Skin of body (tissue), 1 donor: ENCODE measurements at regions not wholly inside any gene's neighbourhood (a gene's known extent, or its start where the extent isn't known, plus 50 kb on each side); places are given as distances from the start of the nearest gene placed in this dataset.
A peak's percentile ranks its signal among the peaks of the same experiment; 100 is the strongest.

Experiments
- DNase-seq: peaks from one replicate; lab custom pipeline; 2025; lab: John Stamatoyannopoulos, UW

- DNase-seq: no peak
Measured at GRCh38 chr11:112511271-112511670, 250.6 kb upstream of the PLET1 start.

GRCh38 chr11:112511911-112512310 is 251.3 kb upstream of the PLET1 start:
- DNase-seq: no peak

- no peak for DNase-seq
Measured at GRCh38 chr11:112513417-112513816, 252.8 kb upstream of the PLET1 start.

- DNase-seq: no peak
Measured at GRCh38 chr11:112514011-112514740, 253.5 kb upstream of the PLET1 start.

GRCh38 chr11:112516261-112516660 is 255.6 kb upstream of the PLET1 start:
- no peak for DNase-seq

- DNase-seq: no peak
Measured at GRCh38 chr11:112516755-112517154, 256.1 kb upstream of the PLET1 start.

- no peak for DNase-seq
Measured at GRCh38 chr11:112518371-112518770, 257.7 kb upstream of the PLET1 start.

- no peak for DNase-seq
Measured at GRCh38 chr11:112519751-112520150, 259.1 kb upstream of the PLET1 start.

GRCh38 chr11:112520354-112520753 is 259.7 kb upstream of the PLET1 start:
- no peak for DNase-seq

- DNase-seq: no peak
Measured at GRCh38 chr11:112522536-112522935, 261.9 kb upstream of the PLET1 start.

GRCh38 chr11:112523031-112523430 is 262.4 kb upstream of the PLET1 start:
- no peak for DNase-seq

- DNase-seq: peak; percentile 49
Measured at GRCh38 chr11:112523477-112523876, 262.8 kb upstream of the PLET1 start.

- DNase-seq: no peak
Measured at GRCh38 chr11:112523951-112524350, 263.3 kb upstream of the PLET1 start.

GRCh38 chr11:112524798-112525197 is 264.1 kb upstream of the PLET1 start:
- no peak for DNase-seq

GRCh38 chr11:112525270-112525669 is 264.6 kb upstream of the PLET1 start:
- peak; percentile 58 for DNase-seq

GRCh38 chr11:112525844-112526590 is 265.4 kb upstream of the PLET1 start:
- no peak for DNase-seq

- DNase-seq: peak; percentile 15
Measured at GRCh38 chr11:112526699-112527416, 266.2 kb upstream of the PLET1 start.

GRCh38 chr11:112529071-112529470 is 268.4 kb upstream of the PLET1 start:
- DNase-seq: no peak

- no peak for DNase-seq
Measured at GRCh38 chr11:112532506-112532905, 271.8 kb upstream of the PLET1 start.

GRCh38 chr11:112533682-112534081 is 273.0 kb upstream of the PLET1 start:
- no peak for DNase-seq

GRCh38 chr11:112534208-112534607 is 273.5 kb upstream of the PLET1 start:
- DNase-seq: no peak

GRCh38 chr11:112537026-112537425 is 276.4 kb upstream of the PLET1 start:
- no peak for DNase-seq
